Natural killer cell treated with Interleukin-12 subunit alpha and Interleukin-12 subunit beta and Interleukin-15 and Interleukin-18, amount 100 ng/mL, for 72 hours (primary cell): ENCODE measurements at regions not wholly inside any gene's neighbourhood (a gene's known extent, or its start where the extent isn't known, plus 50 kb on each side); places are given as distances from the start of the nearest gene placed in this dataset.
A peak's percentile ranks its signal among the peaks of the same experiment; 100 is the strongest.

ENCODE experiments used
- ATAC-seq, 2 donors: fragments of 150-1000 bp; cut with Tn5 transposase in 1 of 2; sonication (Bioruptor Pico), chemical (Tn5 transposase) in 1 of 2; 2 replicates each; pipeline ENCODE4 v1.10.0; 2021
- DNase-seq: peaks from one replicate; pipeline ENCODE4 v3.0.0; 2022; ENCODE audit warnings: low spot score
- H3K27ac Mint-ChIP-seq, 2 donors: 1 replicate in 1 of 2; 2 replicates in 1 of 2; pipeline ENCODE4 v1.8.0; 2022; ENCODE audit warnings: mixed read lengths in 2 of 2, mild to moderate bottlenecking in 1 of 2, moderate library complexity in 1 of 2
- H3K27me3 Mint-ChIP-seq, 2 donors: 1 replicate in 1 of 2; 2 replicates in 1 of 2; pipeline ENCODE4 v1.8.0; 2022; ENCODE audit warnings: mixed read lengths in 2 of 2
- H3K36me3 Mint-ChIP-seq: one replicate; pipeline ENCODE4 v1.8.0; 2022; ENCODE audit warnings: mixed read lengths
- H3K4me1 Mint-ChIP-seq, 2 donors: 1 replicate in 1 of 2; 2 replicates in 1 of 2; pipeline ENCODE4 v1.8.0; 2022; ENCODE audit warnings: low read depth in 2 of 2, mixed read lengths in 2 of 2, mild to moderate bottlenecking in 1 of 2
- H3K4me3 Mint-ChIP-seq: one replicate; pipeline ENCODE4 v1.8.0; 2022; ENCODE audit warnings: mixed read lengths
- H3K9me3 Mint-ChIP-seq: 2 replicates; pipeline ENCODE4 v1.8.0; 2022; ENCODE audit warnings: mixed read lengths

GRCh38 chr14:94867946-94868771, 98.2 kb upstream of the GSC start:
- peaks cover 20 to 26% of the 10 kb centered on the region in 2 donors for H3K27me3 Mint-ChIP-seq
- no peaks in the 10 kb centered on the region for H3K9me3 Mint-ChIP-seq
- H3K4me3 Mint-ChIP-seq: no peak overlapping the region
- no peak for DNase-seq
- no peak for ATAC-seq
- H3K27ac Mint-ChIP-seq: no peak overlapping the region
- no peaks in the 10 kb centered on the region for H3K36me3 Mint-ChIP-seq
- H3K4me1 Mint-ChIP-seq: no peaks in the 10 kb centered on the region

GRCh38 chr14:94867209-94867608, 97.3 kb upstream of the GSC start:
- H3K4me1 Mint-ChIP-seq: no peaks in the 10 kb centered on the region
- ATAC-seq (peak in 1 of 2 donors; percentile 49), DNase-seq (no peak)
- no peak overlapping the region for H3K4me3 Mint-ChIP-seq
- H3K27me3 Mint-ChIP-seq: peaks cover 20 to 26% of the 10 kb centered on the region in 2 donors
- no peaks in the 10 kb centered on the region for H3K9me3 Mint-ChIP-seq
- H3K36me3 Mint-ChIP-seq: no peaks in the 10 kb centered on the region
- H3K27ac Mint-ChIP-seq: no peak overlapping the region

GRCh38 chr14:94864387-94865195, 94.7 kb upstream of the GSC start:
- Mint-ChIP-seq H3K27me3 (peaks cover 23 to 26% of the 10 kb centered on the region in 2 donors), H3K36me3 (no peaks in the 10 kb centered on the region), H3K9me3 (no peaks in the 10 kb centered on the region), H3K4me3 (no peak overlapping the region), H3K27ac (no peak overlapping the region), H3K4me1 (no peaks in the 10 kb centered on the region)
- no peak for DNase-seq
- ATAC-seq: no peak

- no peak overlapping the region for H3K27ac Mint-ChIP-seq
- no peaks in the 10 kb centered on the region for H3K9me3 Mint-ChIP-seq
- peaks cover 25 to 31% of the 10 kb centered on the region in 2 donors for H3K27me3 Mint-ChIP-seq
- ATAC-seq (no peak), DNase-seq (no peak)
- no peaks in the 10 kb centered on the region for H3K36me3 Mint-ChIP-seq
- H3K4me1 Mint-ChIP-seq: no peaks in the 10 kb centered on the region
- H3K4me3 Mint-ChIP-seq: no peak overlapping the region
Measured at GRCh38 chr14:94863366-94863765, 93.5 kb upstream of the GSC start.

- Mint-ChIP-seq H3K27me3 (peaks cover 16 to 18% of the 10 kb centered on the region in 2 donors), H3K4me3 (no peak overlapping the region), H3K9me3 (no peaks in the 10 kb centered on the region), H3K36me3 (no peaks in the 10 kb centered on the region), H3K4me1 (no peaks in the 10 kb centered on the region), H3K27ac (no peak overlapping the region)
- DNase-seq: no peak
- no peak for ATAC-seq
Measured at GRCh38 chr14:94857950-94858349, 88.0 kb upstream of the GSC start.

- no peaks in the 10 kb centered on the region for H3K9me3 Mint-ChIP-seq
- H3K4me1 Mint-ChIP-seq: no peaks in the 10 kb centered on the region
- no peak overlapping the region for H3K27ac Mint-ChIP-seq
- H3K4me3 Mint-ChIP-seq: no peak overlapping the region
- H3K27me3 Mint-ChIP-seq: peaks cover 8 to 9% of the 10 kb centered on the region in 2 donors
- DNase-seq (no peak), ATAC-seq (no peak)
- H3K36me3 Mint-ChIP-seq: no peaks in the 10 kb centered on the region
Measured at GRCh38 chr14:94853920-94854319, 84.0 kb upstream of the GSC start.

- no peak for ATAC-seq
- no peaks in the 10 kb centered on the region for H3K4me1 Mint-ChIP-seq
- H3K9me3 Mint-ChIP-seq: no peaks in the 10 kb centered on the region
- H3K4me3 Mint-ChIP-seq: no peak overlapping the region
- no peak for DNase-seq
- peaks cover 3 to 7% of the 10 kb centered on the region in 2 donors for H3K27me3 Mint-ChIP-seq
- no peak overlapping the region for H3K27ac Mint-ChIP-seq
- no peaks in the 10 kb centered on the region for H3K36me3 Mint-ChIP-seq
Measured at GRCh38 chr14:94850309-94851211, 80.6 kb upstream of the GSC start.

- H3K4me1 Mint-ChIP-seq: no peaks in the 10 kb centered on the region
- H3K9me3 Mint-ChIP-seq: no peaks in the 10 kb centered on the region
- no peak overlapping the region for H3K27ac Mint-ChIP-seq
- no peak overlapping the region for H3K4me3 Mint-ChIP-seq
- no peak for DNase-seq
- H3K27me3 Mint-ChIP-seq: peaks cover 0 to 4% of the 10 kb centered on the region in 2 donors
- no peaks in the 10 kb centered on the region for H3K36me3 Mint-ChIP-seq
- no peak for ATAC-seq
Measured at GRCh38 chr14:94844593-94845152, 74.8 kb upstream of the GSC start.

- ATAC-seq (no peak), DNase-seq (no peak)
- H3K36me3 Mint-ChIP-seq: no peaks in the 10 kb centered on the region
- no peak overlapping the region for H3K27ac Mint-ChIP-seq
- peaks cover 0 to 6% of the 10 kb centered on the region in 2 donors for H3K27me3 Mint-ChIP-seq
- no peaks in the 10 kb centered on the region for H3K9me3 Mint-ChIP-seq
- H3K4me3 Mint-ChIP-seq: no peak overlapping the region
- no peaks in the 10 kb centered on the region for H3K4me1 Mint-ChIP-seq
Measured at GRCh38 chr14:94840467-94840866, 70.6 kb upstream of the GSC start.

GRCh38 chr14:94839348-94839747, 69.4 kb upstream of the GSC start:
- H3K9me3 Mint-ChIP-seq: no peaks in the 10 kb centered on the region
- ATAC-seq (no peak), DNase-seq (no peak)
- H3K4me3 Mint-ChIP-seq: no peak overlapping the region
- no peak overlapping the region for H3K27ac Mint-ChIP-seq
- H3K4me1 Mint-ChIP-seq: no peaks in the 10 kb centered on the region
- peaks cover 0 to 3% of the 10 kb centered on the region in 2 donors for H3K27me3 Mint-ChIP-seq
- no peaks in the 10 kb centered on the region for H3K36me3 Mint-ChIP-seq

- H3K36me3 Mint-ChIP-seq: no peaks in the 10 kb centered on the region
- H3K27me3 Mint-ChIP-seq: peaks cover 0 to 3% of the 10 kb centered on the region in 2 donors
- no peaks in the 10 kb centered on the region for H3K4me1 Mint-ChIP-seq
- ATAC-seq (no peak), DNase-seq (no peak)
- H3K4me3 Mint-ChIP-seq: no peak overlapping the region
- no peak overlapping the region for H3K27ac Mint-ChIP-seq
- H3K9me3 Mint-ChIP-seq: no peaks in the 10 kb centered on the region
Measured at GRCh38 chr14:94836849-94837248, 66.9 kb upstream of the GSC start.

GRCh38 chr14:94833633-94834032, 63.7 kb upstream of the GSC start:
- no peak for DNase-seq
- Mint-ChIP-seq H3K4me3 (no peak overlapping the region), H3K36me3 (no peaks in the 10 kb centered on the region), H3K27ac (no peak overlapping the region), H3K27me3 (peaks cover 0 to 3% of the 10 kb centered on the region in 2 donors), H3K4me1 (no peaks in the 10 kb centered on the region), H3K9me3 (no peaks in the 10 kb centered on the region)
- no peak for ATAC-seq

- Mint-ChIP-seq H3K4me3 (no peak overlapping the region), H3K27ac (no peak overlapping the region), H3K4me1 (no peaks in the 10 kb centered on the region), H3K36me3 (no peaks in the 10 kb centered on the region), H3K27me3 (peaks cover 2 to 6% of the 10 kb centered on the region in 2 donors), H3K9me3 (no peaks in the 10 kb centered on the region)
- ATAC-seq (no peak), DNase-seq (no peak)
Measured at GRCh38 chr14:94831085-94831484, 61.2 kb upstream of the GSC start.
